ENCODE measurements at regions not wholly inside any gene's neighbourhood (a gene's known extent, or its start where the extent isn't known, plus 50 kb on each side); places are given as distances from the start of the nearest gene placed in this dataset.

GRCh38 chr3:15924914-15925313, 127.1 kb upstream of the ANKRD28 start:
- TF ChIP-seq, protein P1, sequence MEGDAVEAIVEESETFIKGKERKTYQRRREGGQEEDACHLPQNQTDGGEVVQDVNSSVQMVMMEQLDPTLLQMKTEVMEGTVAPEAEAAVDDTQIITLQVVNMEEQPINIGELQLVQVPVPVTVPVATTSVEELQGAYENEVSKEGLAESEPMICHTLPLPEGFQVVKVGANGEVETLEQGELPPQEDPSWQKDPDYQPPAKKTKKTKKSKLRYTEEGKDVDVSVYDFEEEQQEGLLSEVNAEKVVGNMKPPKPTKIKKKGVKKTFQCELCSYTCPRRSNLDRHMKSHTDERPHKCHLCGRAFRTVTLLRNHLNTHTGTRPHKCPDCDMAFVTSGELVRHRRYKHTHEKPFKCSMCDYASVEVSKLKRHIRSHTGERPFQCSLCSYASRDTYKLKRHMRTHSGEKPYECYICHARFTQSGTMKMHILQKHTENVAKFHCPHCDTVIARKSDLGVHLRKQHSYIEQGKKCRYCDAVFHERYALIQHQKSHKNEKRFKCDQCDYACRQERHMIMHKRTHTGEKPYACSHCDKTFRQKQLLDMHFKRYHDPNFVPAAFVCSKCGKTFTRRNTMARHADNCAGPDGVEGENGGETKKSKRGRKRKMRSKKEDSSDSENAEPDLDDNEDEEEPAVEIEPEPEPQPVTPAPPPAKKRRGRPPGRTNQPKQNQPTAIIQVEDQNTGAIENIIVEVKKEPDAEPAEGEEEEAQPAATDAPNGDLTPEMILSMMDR (IDR thresholded peaks at IDR 0.05): no peak
- Histone ChIP-seq H3K9me3 (no peaks in the 10 kb centered on the region), H3K27ac (no peak overlapping the region), H3K36me3 (no peaks in the 10 kb centered on the region), H3K4me3 (no peak overlapping the region), H3K4me1 (no peaks in the 10 kb centered on the region), H3K27me3 (no peaks in the 10 kb centered on the region)
- no peak for DNase-seq (ENCODE audit: low spot score)

DNA sequence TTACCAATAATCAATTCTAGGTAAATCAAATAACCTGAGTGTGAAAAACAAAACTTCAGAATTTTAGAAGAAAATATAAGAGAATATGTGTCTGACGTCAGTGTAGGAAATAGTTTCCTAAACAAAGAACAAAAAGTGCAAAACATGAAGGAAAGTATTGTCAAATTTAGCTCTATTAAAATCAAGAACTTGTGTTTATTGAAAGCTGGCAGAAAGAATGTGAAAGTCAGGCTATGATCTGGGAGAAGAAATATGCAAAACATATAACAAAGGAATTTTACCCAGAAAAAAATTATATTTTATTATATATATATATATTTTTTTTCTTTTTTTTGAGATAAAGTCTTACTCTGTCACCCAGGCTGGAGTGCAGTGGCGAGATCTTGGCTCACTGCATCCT, 129.1 kb upstream of the ANKRD28 start:
- H3K4me3 ChIP-seq: no peak overlapping the region

DNA sequence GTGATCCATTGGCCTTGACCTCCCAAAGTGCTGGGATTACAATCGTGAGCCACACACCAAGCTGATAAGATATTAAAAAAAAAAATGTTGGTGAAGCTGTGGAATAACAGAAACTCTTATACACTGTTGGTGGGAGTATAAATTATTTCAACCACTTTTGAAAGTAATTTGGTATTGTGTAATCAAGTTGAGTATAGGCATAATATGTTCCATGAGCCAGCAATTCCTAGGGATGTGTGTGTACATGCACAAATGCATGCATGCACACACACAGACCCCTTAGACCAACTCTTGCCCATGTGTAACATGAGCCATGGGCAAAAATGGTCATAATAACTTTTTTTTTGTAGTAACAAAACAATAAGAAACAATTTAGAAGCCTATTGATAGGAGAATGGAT, 130.2 kb upstream of the ANKRD28 start:
- no peaks in the 10 kb centered on the region for H3K27me3 ChIP-seq
- no peaks in the 10 kb centered on the region for H3K9me3 ChIP-seq
- peaks cover 0 to 10% of the 10 kb centered on the region in 2 donors for H3K4me1 ChIP-seq
- no peaks in the 10 kb centered on the region for H3K36me3 ChIP-seq
- DNase-seq (ENCODE audit: low spot score): no peak
- no peak overlapping the region for H3K4me3 ChIP-seq
- no peak overlapping the region for H3K27ac ChIP-seq
- TF ChIP-seq, protein P1 (IDR thresholded peaks at IDR 0.05): no peak

More for the DNA sequence above, 129.1 kb upstream of the ANKRD28 start:
- no peak for DNase-seq (ENCODE audit: low spot score)
- H3K27ac ChIP-seq: no peak overlapping the region
- TF ChIP-seq, protein P1 (IDR thresholded peaks at IDR 0.05): no peak
- no peaks in the 10 kb centered on the region for H3K27me3 ChIP-seq
- H3K9me3 ChIP-seq: no peaks in the 10 kb centered on the region
- H3K4me1 ChIP-seq: no peaks in the 10 kb centered on the region
- no peaks in the 10 kb centered on the region for H3K36me3 ChIP-seq

- TF ChIP-seq, protein P1 (IDR thresholded peaks at IDR 0.05): no peak
- H3K9me3 ChIP-seq: no peaks in the 10 kb centered on the region
- H3K4me3 ChIP-seq: no peak overlapping the region
- H3K27ac ChIP-seq: no peak overlapping the region
- H3K4me1 ChIP-seq: peaks cover 0 to 10% of the 10 kb centered on the region in 2 donors
- H3K27me3 ChIP-seq: no peaks in the 10 kb centered on the region
- H3K36me3 ChIP-seq: no peaks in the 10 kb centered on the region
- no peak for DNase-seq (ENCODE audit: low spot score)
Measured at GRCh38 chr3:15929944-15930571, 132.3 kb upstream of the ANKRD28 start.

GRCh38 chr3:15932348-15933300, 134.8 kb upstream of the ANKRD28 start:
- Histone ChIP-seq H3K27me3 (no peaks in the 10 kb centered on the region), H3K27ac (no peak overlapping the region), H3K36me3 (no peaks in the 10 kb centered on the region), H3K4me1 (peaks cover 0 to 10% of the 10 kb centered on the region in 2 donors), H3K4me3 (no peak overlapping the region), H3K9me3 (no peaks in the 10 kb centered on the region)
- DNase-seq (ENCODE audit: low spot score): no peak
- TF ChIP-seq, protein P1 (IDR thresholded peaks at IDR 0.05): no peak

Measured in right atrium auricular region (tissue), 2 donors.